Body of pancreas (tissue), 4 donors: ENCODE measurements at regions not wholly inside any gene's neighbourhood (a gene's known extent, or its start where the extent isn't known, plus 50 kb on each side); places are given as distances from the start of the nearest gene placed in this dataset.

Source experiments
- CTCF ChIP-seq, 7 experiments: fragments of 450-650 bp in 4 of 7; fragments of 200-600 bp in 3 of 7; sonication (generic) in 3 of 7; IDR thresholded peaks; one replicate each; pipeline ENCODE4 v1.5.1; 2016 to 2019; ENCODE audit warnings: antibody characterized with exemption in 7 of 7
- POLR2A ChIP-seq, 3 donors: fragments of 450-650 bp; IDR thresholded peaks; one replicate each; pipeline ENCODE4 v1.6.1; 2016; ENCODE audit warnings: antibody characterized with exemption in 3 of 3, mild to moderate bottlenecking in 2 of 3

GRCh38 chr2:21451403-21451802 is 327.6 kb downstream of the TDRD15 start:
- TF ChIP-seq CTCF (IDR thresholded peaks at IDR 0.05): no peak
- TF ChIP-seq POLR2A (IDR thresholded peaks at IDR 0.05): no peak
